KG1 (cell line): ENCODE measurements at regions not wholly inside any gene's neighbourhood (a gene's known extent, or its start where the extent isn't known, plus 50 kb on each side); places are given as distances from the start of the nearest gene placed in this dataset.

Source experiments
- DNase-seq: peaks from one replicate; lab custom pipeline; 2025; lab: John Stamatoyannopoulos, UW

- no peak for DNase-seq
These were observed 253.2 kb upstream of the IRX5 start for GRCh38 chr16:54677308-54677950.

GRCh38 chr16:54673313-54673712 is 257.4 kb upstream of the IRX5 start:
- no peak for DNase-seq

GRCh38 chr16:54672500-54672899 is 258.2 kb upstream of the IRX5 start:
- DNase-seq: no peak

- no peak for DNase-seq
These were observed 273.0 kb upstream of the IRX5 start for GRCh38 chr16:54657709-54658102.

- no peak for DNase-seq
These were observed 273.5 kb upstream of the IRX5 start for GRCh38 chr16:54657058-54657708.

GRCh38 chr16:54655121-54655590 is 275.5 kb upstream of the IRX5 start:
- no peak for DNase-seq

GRCh38 chr16:54654429-54654828 is 276.2 kb upstream of the IRX5 start:
- no peak for DNase-seq

- DNase-seq: no peak
These were observed 278.4 kb upstream of the IRX5 start for GRCh38 chr16:54652201-54652770.

GRCh38 chr16:54651440-54652195 is 279.0 kb upstream of the IRX5 start:
- no peak for DNase-seq

GRCh38 chr16:54649876-54650275 is 280.8 kb upstream of the IRX5 start:
- DNase-seq: no peak

GRCh38 chr16:54648575-54648974 is 282.1 kb upstream of the IRX5 start:
- DNase-seq: no peak

GRCh38 chr16:54647725-54648221 is 282.9 kb upstream of the IRX5 start:
- DNase-seq: no peak

- DNase-seq: no peak
These were observed 283.4 kb upstream of the IRX5 start for GRCh38 chr16:54647216-54647615.

GRCh38 chr16:54645345-54645744 is 285.3 kb upstream of the IRX5 start:
- DNase-seq: no peak

GRCh38 chr16:54636221-54636793 is 294.4 kb upstream of the IRX5 start:
- DNase-seq: no peak

GRCh38 chr16:54633943-54634362 is 296.7 kb upstream of the IRX5 start:
- no peak for DNase-seq

- DNase-seq: no peak
These were observed 298.1 kb upstream of the IRX5 start for GRCh38 chr16:54632322-54633220.

GRCh38 chr16:54631782-54632181 is 298.9 kb upstream of the IRX5 start:
- DNase-seq: no peak

- DNase-seq: no peak
These were observed 300.2 kb upstream of the IRX5 start for GRCh38 chr16:54630284-54630967.

GRCh38 chr16:54628796-54629625 is 301.7 kb upstream of the IRX5 start:
- DNase-seq: no peak
